Skeletal muscle satellite cell (primary cell): ENCODE measurements at regions not wholly inside any gene's neighbourhood (a gene's known extent, or its start where the extent isn't known, plus 50 kb on each side); places are given as distances from the start of the nearest gene placed in this dataset. TPM values are rescaled to one million over a fixed set of nuclear protein-coding genes. Genes with fewer than 3 reads are reported as not detected.

Experiments used
- H3K27me3 ChIP-seq: 2 replicates; pipeline ENCODE4 v1.7.0; 2013; ENCODE audit warnings: low read length; ENCODE audit not compliant: control insufficient read depth, insufficient read depth
- H3K36me3 ChIP-seq: 2 replicates; pipeline ENCODE4 v1.7.0; 2013; ENCODE audit warnings: mild to moderate bottlenecking, control low read depth, low read length; ENCODE audit not compliant: insufficient read depth
- H3K4me1 ChIP-seq: 2 replicates; pipeline ENCODE4 v1.7.0; 2013; ENCODE audit warnings: low read length; ENCODE audit not compliant: control insufficient read depth, insufficient read depth
- H3K4me2 ChIP-seq: 2 replicates; pipeline ENCODE4 v1.7.0; 2013; ENCODE audit warnings: mild to moderate bottlenecking, low read length
- H3K4me3 ChIP-seq: 2 replicates; pipeline ENCODE4 v1.7.0; 2013; ENCODE audit warnings: low read length
- H3K9ac ChIP-seq: 2 replicates; pipeline ENCODE4 v1.7.0; 2013; ENCODE audit warnings: mild to moderate bottlenecking, low read depth, low read length, moderate library complexity
- H3K9me3 ChIP-seq: replicated peaks from 2 replicates; pipeline ENCODE4 v1.7.0; 2013; ENCODE audit warnings: mild to moderate bottlenecking, control low read depth, low read length
- small RNA-seq: library from RNA; depleted of rRNA; stranded (forward); fragments of <200 nt; gene quantifications from one replicate; pipeline ENCODE3, GENCODE V24; 2012

DNA sequence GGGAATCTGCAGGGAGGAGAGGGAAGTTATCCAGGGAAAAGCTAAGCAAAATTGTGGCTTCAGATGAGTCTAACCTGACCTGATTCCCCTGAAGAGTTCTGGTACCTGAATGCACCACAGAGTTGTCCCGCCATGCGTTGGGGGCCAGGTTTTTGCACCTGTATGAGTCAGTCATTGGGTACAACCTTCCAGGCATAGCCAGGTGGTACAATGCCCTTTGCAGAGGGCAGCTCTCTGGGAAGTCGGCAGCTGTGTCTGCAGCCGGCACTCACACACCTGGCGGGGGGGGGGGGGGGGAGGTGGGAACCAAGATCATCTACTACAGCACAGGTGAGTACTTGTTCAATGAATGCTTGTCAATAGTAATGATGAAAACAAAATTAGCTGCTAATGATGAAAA is 52.5 kb upstream of the GTF3A start:
- H3K36me3 ChIP-seq, result no peaks in the 10 kb centered on the region
- no peaks in the 10 kb centered on the region for H3K9me3 ChIP-seq
- H3K9ac ChIP-seq, result no peak overlapping the region
- no peak overlapping the region for H3K4me2 ChIP-seq
- H3K4me3 ChIP-seq, result no peak overlapping the region
- peaks cover 44% of the 10 kb centered on the region for H3K27me3 ChIP-seq
- H3K4me1 ChIP-seq, result no peaks in the 10 kb centered on the region

DNA sequence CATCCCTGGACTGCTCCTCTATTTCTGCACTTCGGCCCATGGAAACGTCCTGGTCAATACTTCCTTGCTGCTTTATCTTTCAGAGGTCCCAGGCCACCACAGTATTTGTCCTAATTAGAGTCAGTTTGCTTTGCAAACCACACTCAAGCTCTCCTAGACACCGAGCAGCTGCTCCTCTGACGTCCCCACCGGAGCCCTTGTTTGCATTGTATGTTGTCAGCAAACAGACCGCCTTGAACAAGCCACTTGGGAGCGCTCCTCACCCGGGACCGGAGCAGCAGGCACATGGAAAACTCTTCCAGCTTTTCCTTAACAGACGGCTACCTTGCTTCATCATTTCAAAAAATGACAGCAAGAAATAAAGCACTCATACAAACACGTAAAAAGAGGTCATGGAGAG is 51.5 kb upstream of the GTF3A start:
- Histone ChIP-seq H3K4me3 (no peak overlapping the region), H3K9me3 (no peaks in the 10 kb centered on the region), H3K4me1 (no peaks in the 10 kb centered on the region), H3K36me3 (no peaks in the 10 kb centered on the region), H3K27me3 (peaks cover 42% of the 10 kb centered on the region), H3K4me2 (no peak overlapping the region), H3K9ac (no peak overlapping the region)

DNA sequence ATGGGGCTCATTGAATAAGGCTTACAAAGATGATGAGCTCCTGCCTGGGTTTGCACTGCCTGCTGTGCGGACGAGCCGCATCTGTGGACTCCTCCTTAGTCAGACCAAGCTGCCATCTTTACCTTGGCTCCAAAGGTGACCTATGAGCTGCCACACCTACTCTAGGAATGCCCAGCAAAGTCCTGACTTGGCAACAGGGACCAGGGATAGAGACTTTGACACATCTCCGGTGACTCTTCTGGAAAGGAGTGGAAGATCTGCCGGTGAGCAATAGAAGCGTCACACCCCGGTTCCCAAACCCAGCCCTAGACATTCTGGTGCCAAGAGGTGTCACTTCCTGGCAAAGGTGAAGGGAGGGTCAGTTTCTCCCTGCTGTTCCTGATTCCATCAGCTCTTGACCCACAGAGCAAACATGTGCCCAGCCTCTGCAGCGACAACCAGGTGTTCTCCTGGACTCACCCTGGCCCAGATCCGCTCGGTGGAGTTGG is 50.2 kb upstream of the GTF3A start:
- Histone ChIP-seq H3K27me3 (peaks cover 41% of the 10 kb centered on the region), H3K36me3 (no peaks in the 10 kb centered on the region), H3K9ac (no peak overlapping the region), H3K4me3 (no peak overlapping the region), H3K9me3 (no peaks in the 10 kb centered on the region), H3K4me2 (no peak overlapping the region), H3K4me1 (no peaks in the 10 kb centered on the region)

Small RNA genes lying in the stretch of these regions (small RNA-seq; reads per million reads assigned to genes)
- gene RNU6-70P, result not detected
